HG03135 (cell line): ENCODE measurements at regions not wholly inside any gene's neighbourhood (a gene's known extent, or its start where the extent isn't known, plus 50 kb on each side); places are given as distances from the start of the nearest gene placed in this dataset.
A peak's percentile ranks its signal among the peaks of the same experiment; 100 is the strongest.

Experiments
- ATAC-seq: cut with Tn5 transposase; IDR thresholded peaks from one replicate; pipeline ENCODE4 v1.9.1; 2021; ENCODE audit warnings: mild to moderate bottlenecking, moderate library complexity; ENCODE audit not compliant: unreplicated experiment

GRCh38 chr1:187294421-187295201, 465.9 kb downstream of the PLA2G4A start:
- ATAC-seq, result no peak

DNA sequence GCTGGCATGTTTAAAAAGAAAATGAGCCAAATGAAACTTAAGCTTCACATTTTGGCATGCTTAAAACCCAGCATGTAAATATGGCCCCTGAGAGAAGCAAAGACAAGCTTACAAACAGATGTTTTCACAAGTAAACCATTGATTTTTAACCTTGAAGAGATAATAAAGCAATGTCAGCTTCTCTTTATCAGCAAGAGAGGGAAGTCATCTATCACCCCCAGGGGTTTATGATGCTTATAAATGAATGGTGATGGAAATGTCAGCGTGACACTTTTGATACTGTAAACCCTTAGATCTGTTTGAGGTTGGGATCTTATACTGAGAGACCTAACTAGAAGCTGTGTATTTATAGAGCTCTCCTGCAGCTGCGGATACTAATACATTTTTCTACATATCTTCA, 471.3 kb downstream of the PLA2G4A start:
- no peak for ATAC-seq

GRCh38 chr1:187306710-187307415, 478.1 kb downstream of the PLA2G4A start:
- no peak for ATAC-seq

DNA sequence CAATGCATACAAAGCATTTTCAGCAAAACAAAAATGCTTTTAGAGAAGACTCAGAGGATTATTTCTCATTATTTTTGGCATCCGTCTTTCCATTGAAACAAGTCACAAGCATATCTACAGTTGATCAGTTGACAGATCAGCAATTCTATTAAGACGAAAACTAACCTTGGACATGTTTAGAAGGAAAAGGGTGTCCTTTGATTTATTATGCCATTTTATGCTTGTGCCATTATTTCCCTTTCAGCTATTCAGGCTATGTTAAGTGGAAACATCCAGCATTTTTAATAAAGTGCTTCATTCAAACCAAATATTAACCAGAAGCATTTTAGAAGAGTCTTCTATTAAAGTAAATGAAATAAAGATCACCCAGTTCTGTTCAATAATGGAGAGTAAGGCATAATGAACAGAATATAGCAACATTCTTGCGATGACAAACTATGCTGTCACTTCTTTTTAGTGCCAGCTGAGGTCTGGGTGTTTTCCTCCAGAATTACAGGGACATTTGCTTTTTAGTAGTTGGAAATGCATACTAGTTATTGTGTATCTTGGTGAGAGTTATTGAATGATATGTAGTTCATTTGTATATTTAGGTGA, 481.4 kb downstream of the PLA2G4A start:
- no peak for ATAC-seq

DNA sequence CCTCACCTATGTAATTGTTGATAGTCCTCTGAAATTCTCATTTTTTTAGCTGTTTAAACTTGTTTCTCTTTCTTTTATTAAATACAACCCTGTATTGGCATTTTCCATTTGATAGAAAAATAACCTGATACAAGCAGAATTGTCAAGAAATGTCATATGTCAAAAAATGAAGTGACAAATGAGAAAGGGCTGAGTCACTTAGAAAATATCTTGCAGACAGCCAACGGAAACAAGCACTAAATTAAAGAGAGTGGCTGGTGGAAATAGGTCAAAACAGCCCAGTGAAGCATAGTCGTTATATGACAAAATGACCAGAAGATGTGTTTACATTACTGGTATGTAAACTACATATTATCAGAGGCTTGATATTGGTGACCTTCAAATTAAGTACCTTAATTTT, 484.4 kb downstream of the PLA2G4A start:
- ATAC-seq, result no peak

DNA sequence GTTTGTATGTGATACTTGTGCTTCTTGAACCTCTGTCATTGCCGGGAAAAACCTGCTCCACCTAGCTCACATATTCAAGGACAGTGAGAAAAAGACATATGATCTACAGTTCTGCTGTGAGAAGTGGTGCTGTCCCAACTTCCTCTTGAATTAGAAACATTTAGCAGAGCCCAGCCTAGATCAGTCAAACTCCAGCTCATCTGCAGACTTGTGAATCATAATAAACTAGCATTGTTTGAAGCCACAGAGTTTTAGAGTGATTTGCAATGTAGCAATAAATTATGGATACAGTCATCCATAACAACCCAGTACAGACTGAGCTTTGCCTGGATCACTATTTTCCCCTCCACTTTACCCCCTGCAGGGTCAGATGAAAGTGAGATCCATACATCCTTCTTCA, 497.8 kb downstream of the PLA2G4A start:
- no peak for ATAC-seq

DNA sequence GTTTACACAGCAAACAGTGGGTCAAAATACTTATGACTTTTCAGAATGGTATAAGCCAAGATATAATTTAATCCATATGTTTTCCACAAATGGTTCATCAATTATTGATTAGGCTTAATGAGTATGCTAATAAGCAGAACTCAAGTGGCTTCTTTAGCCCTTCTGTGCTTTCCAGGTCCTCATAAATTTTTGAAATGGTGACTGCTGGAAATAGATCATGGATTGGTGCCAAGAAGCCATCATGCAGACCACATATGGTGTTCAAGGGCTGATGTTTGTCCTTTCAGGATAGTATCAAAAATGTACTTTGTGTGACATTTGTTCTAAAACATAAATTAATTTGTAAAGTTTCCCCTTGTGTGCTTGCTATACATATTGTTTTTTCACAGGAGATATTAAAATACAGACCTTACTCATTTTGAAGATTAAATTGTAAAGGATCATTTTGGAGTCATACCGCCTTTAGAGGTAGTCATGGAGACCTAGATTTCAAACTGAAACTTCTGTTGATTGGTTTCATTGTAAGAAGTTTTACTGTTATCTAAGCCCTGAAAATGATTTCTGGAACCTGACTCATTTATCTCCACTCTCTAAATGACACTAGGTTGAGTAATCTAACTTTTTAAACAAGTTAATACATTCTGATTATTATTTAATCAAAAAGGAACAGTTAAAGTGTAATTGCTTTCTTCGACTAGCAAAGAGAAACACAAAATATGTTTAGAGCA, 507.9 kb downstream of the PLA2G4A start:
- ATAC-seq, result no peak

- no peak for ATAC-seq
Observed at GRCh38 chr1:187338762-187339412, 510.1 kb downstream of the PLA2G4A start.

DNA sequence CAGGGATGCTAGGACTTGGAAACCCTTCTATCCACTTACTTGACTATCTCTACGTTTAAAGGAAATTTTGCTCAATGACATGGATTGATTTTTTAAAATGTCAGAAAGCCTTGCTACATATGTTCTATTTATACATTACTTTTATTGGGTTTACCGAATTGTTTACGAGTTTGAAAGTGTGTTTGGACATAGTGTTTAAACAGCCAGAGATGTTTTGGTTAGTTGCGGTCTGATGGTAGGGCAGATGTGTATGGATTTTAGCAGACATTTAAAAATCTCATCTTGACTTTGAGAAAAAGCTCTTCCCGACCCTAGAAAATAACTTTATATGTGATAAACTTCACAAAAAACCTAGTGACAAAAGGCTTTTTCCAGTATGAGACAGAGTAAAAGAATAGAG, 513.7 kb downstream of the PLA2G4A start:
- ATAC-seq, result no peak

- no peak for ATAC-seq
Observed at GRCh38 chr1:187374082-187374481, 545.3 kb downstream of the PLA2G4A start.

DNA sequence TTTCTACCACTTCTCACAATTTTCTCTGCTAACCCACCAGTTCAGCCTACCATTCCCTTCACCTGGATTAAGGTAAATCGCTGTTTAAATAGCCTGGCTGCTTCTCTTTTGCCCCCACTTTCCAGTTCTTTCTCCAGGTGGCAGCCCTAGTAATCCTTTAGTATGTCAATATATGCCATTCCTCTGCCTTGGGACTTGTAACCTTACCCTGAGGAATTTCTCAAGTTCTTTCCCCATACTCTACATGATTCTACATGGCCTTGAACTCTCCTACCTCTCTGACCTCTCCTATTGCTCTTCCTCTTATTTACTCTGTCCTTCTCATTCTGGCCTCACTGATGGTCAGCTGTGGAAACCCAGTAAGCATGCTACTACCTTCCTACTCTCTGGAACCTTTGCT, 546.0 kb downstream of the PLA2G4A start:
- ATAC-seq, result no peak

DNA sequence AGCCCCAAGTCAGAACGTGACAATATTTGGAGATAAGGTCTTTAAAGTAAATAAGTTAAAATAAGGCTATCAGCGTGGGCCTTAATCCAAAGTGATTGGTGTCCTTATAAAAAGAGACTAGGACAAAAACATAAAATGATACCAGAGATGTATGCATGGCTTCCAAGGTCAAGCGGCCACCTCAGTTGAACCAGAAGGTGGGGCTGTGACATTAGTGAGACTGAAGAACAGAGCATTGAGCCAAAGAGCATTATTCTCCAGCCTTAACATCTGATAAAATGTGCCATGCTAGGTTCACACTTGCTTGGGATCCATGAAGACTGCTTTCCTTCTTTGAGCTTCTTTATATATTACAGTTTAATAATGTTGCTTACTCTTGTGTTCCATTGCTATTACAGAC, 554.6 kb downstream of the PLA2G4A start:
- no peak for ATAC-seq

DNA sequence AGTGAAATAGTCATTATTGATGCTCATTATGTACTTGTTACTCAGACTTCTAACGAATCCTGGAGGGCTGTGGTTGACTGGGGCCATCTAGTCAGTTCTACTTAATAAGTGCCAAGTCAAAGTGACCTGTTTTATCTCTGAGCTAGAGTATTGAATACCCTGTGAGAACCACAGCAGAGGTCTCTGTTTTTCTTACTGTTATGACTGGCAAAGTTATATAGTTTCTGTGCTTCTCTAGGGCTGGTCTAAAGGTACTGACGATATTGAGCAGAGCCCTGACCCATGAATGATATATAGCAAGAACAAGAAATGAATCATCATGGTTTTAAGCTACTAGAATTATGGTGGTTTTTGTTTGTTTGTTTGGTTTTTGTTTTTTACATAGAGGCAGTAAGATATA, 555.8 kb downstream of the PLA2G4A start:
- ATAC-seq, result peak; percentile 77

GRCh38 chr1:187390215-187390818, 561.6 kb downstream of the PLA2G4A start:
- no peak for ATAC-seq

- ATAC-seq, result no peak
Observed at GRCh38 chr1:187396226-187396625, 567.5 kb downstream of the PLA2G4A start.

DNA sequence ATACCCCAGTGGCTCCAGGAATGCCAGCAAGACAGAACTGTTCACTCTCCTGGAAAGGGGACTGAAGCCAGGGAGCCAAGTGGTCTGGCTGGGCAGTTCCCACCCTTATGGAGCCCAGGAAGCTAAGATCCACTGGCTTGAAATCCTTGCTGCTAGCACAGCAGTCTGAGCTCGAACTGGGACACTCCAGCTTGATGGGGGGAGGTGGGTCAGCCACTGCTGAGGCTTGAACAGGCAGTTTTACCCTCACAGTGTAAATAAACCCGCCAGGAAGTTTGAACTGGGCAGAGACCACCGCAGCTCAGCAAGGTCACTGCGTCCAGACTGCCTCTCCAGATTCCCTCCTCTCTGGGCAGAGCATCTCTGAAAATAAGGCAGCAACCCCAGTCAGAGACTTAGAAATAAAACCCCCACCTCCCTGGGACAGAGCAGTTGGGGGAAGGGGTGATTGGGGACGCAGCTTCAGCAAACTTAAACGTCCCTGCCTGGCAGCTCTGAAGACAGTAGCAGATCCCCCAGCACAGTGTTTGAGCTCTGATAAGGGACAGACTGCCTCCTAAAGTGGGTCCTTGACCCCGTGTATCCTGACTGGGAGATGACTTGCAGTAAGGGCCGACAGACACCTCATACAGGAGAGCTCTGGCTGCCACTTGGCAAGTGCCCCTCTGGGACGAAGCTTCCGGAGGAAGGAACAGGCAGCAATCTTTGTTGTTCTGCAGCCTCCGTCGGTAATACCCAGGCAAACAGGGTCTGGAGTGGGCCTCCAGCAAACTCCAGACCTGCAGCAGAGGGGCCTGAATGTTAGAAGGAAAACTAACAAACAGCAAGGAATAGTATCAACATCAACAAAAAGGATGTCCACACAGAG, 568.4 kb downstream of the PLA2G4A start:
- no peak for ATAC-seq

DNA sequence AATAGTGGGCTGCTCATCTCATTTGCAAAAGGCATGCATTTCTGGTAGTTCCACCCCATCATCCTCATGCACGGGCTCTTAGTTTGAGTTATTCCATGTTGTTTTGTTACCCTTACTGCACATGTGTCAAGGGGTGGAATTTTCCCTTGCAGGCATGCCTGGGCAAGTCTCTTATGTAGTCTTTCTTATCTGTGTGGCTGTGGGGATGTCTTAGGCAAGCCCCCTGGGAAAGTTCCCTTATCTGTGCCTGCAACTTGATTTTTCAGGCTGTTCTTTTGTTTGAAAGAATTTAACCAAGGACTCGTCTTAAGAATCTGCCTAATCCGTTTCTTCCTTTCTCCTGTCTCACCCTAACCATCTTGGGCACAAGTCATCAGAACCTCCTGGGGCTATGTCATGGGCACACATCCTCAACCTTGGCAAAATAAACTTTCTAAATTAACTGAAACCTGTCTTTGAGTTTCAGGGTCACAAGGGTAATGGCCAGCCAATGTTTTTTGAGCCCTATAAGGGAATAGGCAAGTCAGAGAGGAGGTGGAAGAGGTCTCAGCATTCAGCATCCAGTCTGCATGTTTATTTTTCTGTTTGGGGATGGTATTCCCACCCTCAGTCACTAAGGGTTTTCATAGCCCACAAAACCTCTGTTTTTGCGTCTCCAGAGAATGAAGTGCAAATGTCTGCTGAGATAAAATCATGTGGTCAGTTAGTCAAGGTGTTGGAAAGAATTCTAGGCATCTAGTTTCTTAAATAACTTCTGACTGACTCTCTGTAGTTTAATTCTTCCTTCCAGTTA, 579.7 kb downstream of the PLA2G4A start:
- no peak for ATAC-seq

- no peak for ATAC-seq
Observed at GRCh38 chr1:187409341-187409740, 580.6 kb downstream of the PLA2G4A start.

DNA sequence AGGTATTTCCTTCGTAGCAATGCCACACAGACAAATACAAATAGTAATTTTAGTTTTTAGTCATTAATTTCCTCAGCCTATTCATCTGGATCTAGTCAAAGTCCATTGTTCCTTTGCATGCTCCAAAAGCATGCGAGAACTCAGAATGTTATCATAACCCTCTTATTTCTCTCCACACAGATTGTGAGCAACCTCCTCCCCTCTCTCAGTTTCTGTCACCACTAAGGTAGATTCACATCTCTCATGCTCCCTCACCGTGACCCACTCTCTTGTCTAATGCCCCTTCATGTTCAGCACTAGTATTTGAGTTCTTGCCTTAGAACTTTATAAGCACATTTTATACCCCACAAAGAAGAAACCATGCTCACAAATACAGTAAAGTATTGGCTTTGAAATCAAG, 582.4 kb downstream of the PLA2G4A start:
- no peak for ATAC-seq
